NCI-H1694 treated with DMSO at 0.1 percent for 48 hours (cell line): ENCODE measurements at regions not wholly inside any gene's neighbourhood (a gene's known extent, or its start where the extent isn't known, plus 50 kb on each side); places are given as distances from the start of the nearest gene placed in this dataset.

Experiments used
- DNase-seq: peaks from one replicate; lab custom pipeline; 2025; lab: John Stamatoyannopoulos, UW

DNA sequence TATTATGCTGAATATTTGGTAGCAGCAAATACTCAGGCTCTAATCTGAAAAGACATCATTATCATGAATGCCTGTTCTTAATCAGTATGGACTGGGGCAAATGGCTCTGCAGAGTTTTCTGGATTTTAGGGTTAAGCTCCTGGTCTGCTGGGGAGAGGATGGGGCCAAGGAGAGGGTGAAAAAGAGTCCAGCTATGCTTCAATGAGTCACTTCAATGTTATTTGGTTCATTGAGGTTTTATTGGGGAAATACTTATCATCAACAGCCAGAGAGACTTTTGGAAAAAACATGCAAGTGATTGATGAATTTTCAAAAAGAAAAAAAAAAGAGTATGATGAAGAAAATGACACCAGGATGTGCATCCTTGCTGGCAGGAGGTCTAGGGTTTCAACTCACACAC, 278.3 kb downstream of the UQCRFS1 start:
- no peak for DNase-seq

DNA sequence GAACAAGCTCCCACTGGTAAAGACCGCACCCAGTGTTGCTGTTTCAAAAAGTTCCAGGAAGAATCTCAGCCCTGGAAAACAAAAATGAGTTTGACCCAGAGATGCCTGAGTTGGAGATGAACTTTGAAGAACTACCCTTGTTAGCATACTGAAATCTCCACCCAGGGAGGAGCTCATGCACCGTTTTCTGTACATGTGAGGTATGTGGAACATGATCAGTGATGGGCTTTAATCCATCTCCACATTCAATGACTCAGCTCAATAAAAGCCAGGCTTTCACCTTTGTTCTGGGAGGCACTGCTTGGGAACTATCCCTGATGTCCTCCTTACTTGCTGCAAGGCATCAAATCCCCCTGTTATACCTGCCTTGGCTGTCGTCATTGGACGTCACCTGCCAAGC, 279.9 kb downstream of the UQCRFS1 start:
- DNase-seq, result no peak

DNA sequence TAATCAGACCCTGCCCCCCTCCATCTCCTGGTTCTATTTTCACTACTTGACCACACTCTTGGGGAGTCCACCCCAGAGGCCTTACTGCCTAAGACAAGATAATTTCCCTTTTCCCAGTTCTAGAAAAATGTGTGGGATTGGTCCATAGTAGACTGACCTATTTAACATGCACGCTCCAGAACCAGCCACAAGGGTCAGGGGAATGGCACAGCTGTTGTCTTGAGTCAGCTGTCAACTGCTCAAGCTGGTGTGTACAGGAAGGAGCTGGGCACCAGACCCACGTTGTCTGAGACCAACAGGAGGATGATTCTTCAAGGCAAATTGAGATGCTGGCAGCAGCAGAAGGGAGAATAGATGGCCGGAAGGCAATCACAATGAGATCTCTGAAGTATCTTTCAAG, 280.5 kb downstream of the UQCRFS1 start:
- no peak for DNase-seq

DNA sequence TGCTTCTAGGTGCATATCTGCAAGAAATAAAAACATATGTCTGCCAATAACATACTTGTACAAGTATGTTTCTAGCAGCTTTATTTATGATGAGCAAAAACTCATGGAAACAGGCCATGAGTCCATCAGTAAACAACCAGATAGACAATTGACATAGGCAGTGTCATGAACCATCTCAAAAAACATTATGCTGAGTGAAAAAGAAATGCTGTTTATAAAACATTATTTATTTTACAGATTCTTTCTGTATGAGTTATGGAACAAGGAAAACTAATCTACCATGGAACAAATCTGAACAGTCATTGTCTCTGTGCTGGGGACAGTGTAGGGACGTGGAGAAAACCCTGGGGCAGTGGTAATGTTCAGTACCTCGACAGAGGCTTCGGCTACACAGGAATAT, 283.9 kb downstream of the UQCRFS1 start:
- DNase-seq, result no peak

DNA sequence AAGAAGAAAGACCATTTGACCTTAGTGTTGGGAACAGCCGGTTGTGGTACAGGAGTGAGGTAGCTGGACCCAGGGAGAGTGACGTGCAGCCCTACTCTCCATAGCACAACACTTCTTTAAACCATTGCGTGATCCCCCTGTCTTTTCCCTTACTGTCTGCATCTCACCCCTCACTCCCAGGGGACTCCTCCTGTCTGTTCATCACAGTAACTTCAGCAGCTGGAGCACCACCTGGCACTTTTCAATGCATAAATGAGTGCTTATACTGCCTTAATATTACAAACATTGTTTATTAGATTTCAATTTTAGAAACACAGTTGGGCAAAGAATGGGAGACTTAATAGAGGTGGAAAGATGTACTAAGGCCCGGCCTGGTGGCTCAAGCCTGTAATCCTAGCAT, 285.5 kb downstream of the UQCRFS1 start:
- no peak for DNase-seq

DNA sequence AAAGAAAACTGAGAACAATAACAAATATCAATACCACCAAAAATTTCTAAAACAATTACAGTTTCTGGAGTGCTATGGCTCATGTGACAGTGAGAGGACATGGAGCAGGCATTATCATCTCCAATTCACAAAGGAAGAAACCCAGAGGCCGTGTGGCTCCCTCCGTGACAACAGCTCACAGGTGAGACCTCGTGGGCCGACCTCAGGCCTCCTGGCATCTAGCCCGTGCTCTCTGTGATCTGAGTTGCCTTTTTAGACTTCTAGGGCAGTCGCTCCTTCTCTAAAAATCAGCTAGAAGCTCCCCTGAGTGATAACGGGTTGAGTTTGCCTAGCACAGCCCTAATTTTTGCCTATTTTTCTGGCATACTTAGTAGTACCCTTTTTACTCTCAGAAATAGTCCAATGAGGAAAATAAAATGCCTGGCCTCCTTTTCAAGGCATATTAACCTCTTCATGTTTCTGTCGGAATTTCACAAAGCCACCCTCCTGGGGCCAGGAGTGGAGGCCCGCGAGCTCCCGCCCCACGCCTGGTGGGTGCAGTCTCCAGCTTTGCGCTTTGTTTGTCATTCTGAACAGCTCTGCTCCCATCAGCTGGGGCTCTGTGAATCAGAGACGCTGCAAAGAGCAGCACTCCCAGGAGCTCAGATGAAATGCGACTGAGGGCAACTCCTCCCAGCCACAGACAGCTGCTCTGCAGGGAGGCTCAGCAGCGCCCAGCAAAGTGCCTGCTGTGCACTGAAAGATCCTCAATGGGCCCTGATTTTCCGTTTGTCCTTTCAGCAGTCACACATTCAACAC, 292.5 kb downstream of the UQCRFS1 start:
- no peak for DNase-seq

DNA sequence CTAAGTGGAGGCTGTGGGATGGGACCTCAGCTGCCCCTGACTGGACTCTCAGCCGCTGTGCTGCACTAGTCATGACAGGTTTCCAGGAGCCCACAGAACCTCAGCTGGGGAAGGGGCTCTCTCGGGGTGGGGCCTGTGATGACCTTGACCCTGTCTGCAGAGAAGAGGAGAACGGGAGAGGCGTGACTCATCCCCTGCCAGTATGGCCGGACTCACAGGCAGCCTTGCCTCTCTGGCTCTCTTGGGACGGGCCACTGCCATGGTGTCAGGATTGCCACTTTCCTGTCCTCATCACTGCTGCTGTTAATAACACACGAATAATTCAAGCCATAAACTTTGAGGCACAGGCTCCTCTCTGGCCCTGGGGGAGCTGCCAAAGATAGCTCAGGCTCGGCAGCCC, 295.3 kb downstream of the UQCRFS1 start:
- DNase-seq, result no peak

DNA sequence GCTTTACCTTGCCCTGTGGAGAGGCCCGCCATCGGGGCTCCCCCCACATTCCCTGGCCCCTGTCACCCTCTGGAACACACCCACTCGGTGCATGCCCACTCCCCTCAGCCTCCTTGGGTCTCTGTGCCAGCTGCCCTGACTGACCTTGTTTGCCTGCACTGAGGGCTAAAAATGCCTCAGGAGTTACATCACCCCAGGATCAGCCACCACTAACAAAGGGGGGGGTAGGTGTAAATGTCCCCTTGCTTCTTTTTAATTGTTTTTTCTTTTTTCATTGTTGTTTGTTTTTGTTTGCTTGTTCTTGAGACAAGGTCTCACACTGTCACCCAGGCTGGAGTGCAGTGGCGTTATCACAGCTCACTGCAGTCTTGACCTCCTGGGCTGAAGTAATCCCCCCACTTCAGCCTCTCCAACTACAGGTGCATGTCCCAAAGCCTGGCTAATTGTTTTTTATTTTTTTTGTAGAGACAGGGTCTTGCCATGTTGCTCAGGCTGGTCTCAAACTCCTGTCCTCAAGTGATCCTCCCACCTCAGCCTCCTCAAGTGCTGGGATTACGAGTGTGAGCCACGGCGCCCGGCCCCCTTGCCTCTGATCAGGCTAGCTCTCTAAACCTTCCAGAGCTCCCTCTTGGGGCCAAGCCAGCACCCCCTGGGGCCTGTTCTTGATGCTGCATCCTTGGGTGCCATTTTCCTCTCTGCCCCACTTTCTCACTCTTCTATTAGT, 297.1 kb downstream of the UQCRFS1 start:
- DNase-seq, result no peak

DNA sequence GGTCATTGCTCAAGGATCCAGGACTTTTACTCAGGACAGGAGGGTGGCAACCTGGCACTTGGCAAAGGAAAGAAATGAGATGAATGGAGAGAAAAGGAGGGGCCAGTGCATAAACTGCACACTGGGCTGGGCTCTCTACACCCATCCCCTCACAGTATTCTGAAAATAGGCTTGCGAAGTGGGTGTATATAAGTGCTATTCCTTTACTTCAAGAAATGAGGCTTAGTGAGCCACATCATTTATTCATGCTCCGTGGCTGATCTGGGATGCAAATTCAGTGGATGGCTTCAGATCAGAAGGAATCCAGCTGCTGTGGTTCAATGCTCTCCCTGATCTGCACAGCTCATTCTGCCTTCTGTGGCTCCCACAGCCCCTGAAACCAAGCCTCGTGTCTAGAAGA, 297.7 kb downstream of the UQCRFS1 start:
- DNase-seq, result no peak

DNA sequence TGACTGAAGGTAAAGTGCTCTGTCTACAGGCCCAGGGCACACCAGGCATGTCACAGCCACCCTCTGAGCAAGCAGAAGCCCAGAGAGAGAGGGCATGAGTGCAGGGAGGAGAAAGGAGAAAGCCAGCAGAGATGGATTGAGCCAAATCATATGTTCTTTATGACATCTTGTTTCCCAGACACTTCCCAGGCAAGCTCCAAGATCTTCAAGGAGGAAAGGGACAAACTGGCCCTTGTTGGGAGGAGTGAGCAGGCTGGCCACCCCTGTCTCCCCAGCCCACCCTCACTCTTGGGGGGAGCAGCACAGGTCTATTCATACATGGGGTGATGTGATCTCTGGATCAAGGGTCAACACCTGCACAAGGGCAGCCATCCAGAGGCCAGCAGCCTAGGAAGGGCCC, 298.8 kb downstream of the UQCRFS1 start:
- no peak for DNase-seq

DNA sequence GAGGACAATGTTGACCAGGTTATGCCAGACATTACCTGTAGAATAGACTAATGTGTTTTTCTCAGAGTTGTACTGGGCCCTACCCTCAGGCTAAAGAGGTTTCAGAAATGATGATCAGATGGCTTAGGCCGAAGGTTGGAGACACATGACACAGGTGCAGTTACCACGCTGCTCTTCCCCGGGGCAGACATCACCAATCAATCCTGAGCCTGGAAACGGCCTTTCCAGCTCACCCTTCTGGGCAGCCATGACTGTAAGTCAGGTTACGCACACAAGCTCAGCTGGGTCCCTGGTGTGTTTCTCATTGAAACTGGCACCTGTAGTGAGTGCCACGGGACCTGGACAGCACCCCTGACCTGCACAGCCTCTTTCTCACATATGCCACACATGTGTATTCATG, 299.3 kb downstream of the UQCRFS1 start:
- DNase-seq, result no peak

DNA sequence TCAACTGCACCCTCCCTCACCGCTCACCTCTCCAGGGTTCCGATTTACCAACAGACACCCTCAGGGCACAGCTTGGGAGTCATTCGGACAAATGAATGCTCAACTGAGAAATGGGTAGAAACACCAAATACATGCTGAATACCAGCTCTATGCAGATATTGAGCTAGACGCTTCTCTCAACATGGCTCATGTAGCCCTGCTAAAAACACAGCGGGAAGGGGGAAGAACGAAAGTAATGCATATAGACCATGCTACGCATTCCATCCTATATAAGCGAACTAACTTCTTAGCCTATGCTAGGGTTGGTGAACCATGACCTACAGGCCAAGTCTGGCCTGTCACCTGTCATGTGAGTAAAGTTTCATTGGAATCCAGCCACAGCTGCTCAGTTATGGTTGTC, 304.0 kb downstream of the UQCRFS1 start:
- DNase-seq, result no peak

DNA sequence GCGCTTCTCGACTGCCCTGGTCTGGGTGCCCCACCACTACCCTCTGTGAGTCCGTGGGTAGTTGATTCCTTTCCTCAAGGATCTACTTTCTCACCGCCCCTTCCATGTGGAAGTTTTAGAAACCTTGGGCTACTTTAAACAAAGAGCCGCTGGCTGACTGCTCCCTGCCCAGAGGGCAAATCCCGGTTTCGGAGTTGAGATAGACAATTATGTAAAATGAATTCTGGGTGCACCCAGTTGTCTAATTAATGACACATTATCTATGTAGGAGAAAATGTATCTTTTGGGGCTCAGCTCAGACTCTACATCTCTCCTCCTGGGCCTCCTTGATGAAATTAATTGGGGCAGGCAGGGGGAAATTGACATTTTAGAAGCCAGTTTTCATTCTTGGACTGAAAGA, 305.4 kb downstream of the UQCRFS1 start:
- DNase-seq, result no peak

DNA sequence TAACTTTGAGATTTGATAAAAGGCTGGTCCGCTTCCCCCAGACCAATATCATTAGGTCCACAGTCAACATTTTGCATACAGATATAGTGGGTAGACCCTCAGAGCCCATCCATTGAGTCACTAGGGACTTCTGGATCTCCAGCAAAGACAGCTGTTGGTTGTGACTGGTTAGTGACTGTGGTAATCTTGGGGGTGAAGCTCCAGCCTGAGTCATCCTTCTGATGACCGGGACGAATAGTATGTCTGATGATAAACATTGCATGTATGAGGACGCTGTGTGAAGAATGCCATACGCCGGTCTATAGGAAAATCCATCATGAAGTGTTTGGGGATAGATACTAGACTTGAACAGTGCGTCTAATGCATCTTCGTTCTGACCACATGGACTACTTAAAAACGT, 307.0 kb downstream of the UQCRFS1 start:
- no peak for DNase-seq

DNA sequence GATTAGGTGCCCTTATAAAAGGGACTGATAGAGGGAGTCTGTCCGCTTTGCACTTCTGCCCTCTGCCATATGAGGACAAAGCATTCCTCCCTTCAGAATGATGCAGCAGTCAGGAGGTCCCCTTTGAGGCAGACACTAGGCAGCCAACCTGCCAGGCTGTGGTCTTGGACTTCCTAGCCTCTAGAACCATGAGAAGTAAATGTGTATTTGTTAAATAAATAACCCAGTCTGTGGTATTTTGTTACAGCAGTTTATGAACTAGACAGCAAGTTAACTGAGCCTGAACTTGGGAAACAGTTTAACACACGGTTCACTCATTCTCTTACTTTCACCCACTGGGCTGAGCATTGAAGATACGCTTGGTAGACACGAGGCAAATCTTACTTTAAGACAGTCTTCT, 313.2 kb downstream of the UQCRFS1 start:
- DNase-seq, result no peak

DNA sequence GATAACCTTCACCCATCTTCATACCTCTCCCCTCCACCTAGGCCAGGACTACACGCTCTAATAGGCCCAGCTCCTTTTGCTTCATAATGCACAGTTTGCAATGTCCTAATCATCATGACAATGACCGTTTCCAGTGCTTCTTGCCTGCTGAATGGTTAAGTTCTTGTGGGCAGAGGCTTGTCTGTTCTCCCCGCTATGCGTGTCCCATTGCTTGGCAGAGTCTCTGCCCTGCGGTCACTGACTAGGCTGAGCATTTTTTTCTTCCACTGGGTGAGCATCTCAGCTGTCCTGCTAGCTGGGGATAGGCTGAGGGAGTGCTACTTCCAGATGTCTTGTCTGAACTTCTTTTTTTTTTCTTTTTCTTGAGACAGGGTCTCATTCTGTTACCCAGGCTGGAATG, 314.7 kb downstream of the UQCRFS1 start:
- DNase-seq, result no peak

DNA sequence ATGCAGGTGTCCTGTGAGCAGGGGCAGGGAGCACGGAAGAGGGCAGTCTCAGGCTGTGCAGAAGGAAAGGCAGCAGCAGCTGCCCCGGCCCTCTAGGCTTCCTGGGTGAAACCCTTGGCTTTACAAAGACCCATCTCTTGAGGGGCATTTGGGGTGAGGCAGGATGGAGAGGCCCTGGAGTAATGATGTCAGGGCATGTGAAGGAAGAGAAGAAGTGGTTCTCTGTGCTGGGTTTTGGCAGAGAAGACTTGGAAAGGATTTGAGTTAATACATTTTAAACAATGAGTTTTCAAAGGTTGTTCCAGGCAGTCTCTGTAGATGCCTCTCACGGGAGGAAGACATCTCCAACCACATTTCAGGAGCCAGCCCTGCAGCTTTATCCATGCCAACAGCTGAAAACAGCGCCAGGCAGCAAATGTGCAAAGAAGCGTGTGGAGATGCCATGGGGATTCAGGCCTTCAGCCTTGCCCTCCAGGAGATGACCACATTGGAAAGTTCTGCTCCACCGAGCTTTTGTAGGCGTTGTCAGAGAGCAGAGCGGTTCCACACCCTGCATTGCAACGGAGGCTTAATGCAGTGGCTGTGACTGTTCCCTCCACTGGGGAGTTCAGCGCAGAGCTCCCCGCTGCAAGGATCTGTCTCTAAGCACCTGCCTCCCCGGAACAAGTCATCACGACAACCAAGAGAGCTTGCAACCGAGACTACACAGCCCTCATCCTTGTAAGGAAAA, 322.8 kb downstream of the UQCRFS1 start:
- DNase-seq, result no peak

DNA sequence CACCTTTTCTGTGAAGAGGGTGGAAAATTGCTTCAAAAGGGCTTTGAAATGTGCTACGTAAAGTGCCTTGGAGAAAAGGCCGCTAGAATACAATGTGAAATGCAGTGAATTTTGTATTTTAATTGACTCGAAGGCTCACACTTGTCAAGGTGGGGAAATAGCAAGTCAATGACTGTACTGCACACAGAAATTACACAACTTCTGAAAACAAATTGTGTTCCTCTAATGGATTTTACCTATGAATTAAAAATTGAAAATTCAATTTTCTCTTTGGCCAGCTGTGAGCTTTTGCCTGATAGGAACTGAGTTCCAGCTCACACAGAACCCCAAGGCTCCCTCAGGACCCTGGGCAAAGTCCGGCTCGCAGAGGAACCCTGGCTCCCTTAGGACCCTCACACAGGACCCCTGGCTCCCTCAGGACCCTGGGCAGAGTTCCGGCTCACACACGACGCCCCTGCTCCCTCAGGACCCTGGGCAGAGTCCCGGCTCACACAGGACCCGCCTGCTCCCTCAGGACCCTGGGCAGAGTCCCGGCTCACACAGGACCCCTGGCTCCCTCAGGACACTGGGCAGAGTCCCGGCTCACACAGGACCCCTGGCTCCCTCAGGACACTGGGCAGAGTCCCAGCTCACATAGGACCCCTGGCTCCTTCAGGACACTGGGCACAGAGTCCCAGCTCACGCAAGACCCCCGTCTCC, 324.9 kb downstream of the UQCRFS1 start:
- DNase-seq, result no peak

DNA sequence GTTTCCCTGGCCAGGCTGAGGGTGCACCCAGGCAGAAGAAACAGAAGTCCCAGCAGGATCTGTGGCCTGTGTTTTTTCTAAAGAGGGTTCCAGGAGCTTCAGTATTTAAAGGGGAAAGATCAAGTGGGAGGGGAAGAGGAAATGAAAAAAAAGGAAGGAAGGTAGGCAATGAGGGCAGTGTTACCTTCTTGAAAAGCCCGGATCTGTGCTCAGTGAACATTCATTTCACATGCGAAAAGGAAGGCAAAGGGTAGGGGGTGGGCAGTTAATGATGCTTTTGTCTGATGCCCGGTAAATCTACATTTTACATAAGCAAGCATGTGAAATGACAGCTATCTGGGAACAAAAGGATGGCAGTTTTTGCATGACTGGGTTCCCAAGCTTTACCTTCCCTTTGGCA, 326.2 kb downstream of the UQCRFS1 start:
- no peak for DNase-seq

DNA sequence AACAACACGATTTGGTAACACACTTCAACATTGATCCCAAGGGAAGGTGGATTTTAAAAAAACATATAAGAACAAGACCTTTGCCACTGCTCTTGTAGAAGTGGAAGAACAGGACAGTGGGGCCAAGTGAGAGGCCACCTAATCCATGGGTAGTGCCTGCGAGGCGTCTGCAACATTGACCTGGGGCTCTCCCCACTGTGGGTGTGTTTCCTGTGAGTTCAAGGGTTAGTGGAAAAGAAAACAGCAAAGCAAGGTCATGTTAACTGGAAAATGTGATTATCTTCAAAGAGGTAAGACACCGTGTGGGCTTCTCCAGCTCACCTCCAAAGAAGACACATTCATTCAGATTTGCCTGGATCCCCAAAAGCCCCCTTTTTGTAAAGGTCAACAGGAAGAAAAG, 327.0 kb downstream of the UQCRFS1 start:
- DNase-seq, result no peak

DNA sequence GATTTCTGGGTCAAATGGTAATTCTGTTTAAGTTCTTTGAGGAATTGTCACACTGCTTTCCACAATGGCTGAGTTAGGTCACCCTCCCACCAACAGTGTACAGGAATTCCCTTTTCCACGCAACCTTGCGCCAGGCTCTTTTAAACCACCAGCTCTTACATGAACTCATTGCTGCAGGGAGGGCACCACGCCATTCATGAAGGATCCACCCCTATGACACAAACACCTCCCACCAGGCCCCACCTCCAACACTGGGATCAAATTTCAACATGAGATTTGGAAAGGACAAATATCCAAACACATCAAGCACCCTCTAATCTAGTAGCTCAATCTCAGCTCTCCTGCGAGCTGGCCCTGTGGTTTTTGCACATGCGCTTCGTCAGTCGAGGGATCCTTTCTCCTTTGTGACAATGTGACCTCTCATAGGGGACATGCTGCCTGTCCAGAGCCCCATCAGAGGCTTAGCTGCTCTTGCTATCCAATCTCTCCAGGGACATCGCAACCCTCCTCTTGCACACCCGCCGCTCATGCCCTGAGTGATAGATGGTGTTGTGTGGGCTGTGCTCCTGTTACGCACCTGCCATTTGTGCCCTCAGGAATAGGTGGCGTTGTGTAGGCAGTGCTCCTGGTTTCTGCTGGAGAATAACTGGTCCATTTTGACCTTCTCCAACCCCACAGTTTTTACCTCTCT, 328.0 kb downstream of the UQCRFS1 start:
- DNase-seq, result no peak

DNA sequence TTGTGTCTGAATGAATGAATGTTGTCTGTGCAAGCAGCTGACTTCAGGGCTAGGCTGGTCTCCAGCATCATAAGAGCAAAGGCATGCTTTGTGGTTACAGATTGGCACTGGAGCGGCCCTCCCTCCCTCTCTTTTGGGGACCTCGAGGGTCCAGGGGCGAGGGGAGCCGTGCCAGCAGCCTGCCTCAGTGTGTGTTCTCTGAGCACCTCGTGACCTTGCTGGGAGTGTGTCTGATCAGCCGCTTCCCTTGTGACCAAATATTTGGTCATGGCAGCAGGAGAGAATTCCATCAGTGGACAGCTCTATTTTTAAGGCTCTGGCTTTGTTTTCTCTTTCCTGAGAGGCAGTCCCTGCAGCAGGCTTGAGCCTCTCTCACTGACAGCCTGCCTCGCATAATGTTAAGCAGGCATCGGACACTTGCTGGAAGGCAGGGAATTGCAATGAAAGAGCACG, 329.7 kb downstream of the UQCRFS1 start:
- DNase-seq, result no peak
